ENCODE measurements at regions not wholly inside any gene's neighbourhood (a gene's known extent, or its start where the extent isn't known, plus 50 kb on each side); places are given as distances from the start of the nearest gene placed in this dataset.

GRCh38 chr20:43337036-43337435 lies 120.7 kb upstream of the SRSF6 start:
- TF ChIP-seq CTCF (conservative IDR thresholded peaks at IDR 0.05; ENCODE audit: low read depth, low read length) (no peak), EZH2 (IDR thresholded peaks at IDR 0.05; ENCODE audit: low read length, unreplicated experiment) (no peak)
